OCI-LY1 (cell line): ENCODE measurements at regions not wholly inside any gene's neighbourhood (a gene's known extent, or its start where the extent isn't known, plus 50 kb on each side); places are given as distances from the start of the nearest gene placed in this dataset.

ENCODE experiments used
- CTCF ChIP-seq: fragments of 200-600 bp; sonication (generic), shearing (Covaris generic); IDR thresholded peaks from 2 replicates; pipeline ENCODE4 v1.5.1; 2017; ENCODE audit warnings: mild to moderate bottlenecking, antibody characterized with exemption, low read length, moderate library complexity, mixed read lengths
- EZH2 ChIP-seq: fragments of 200-600 bp; sonication (generic), shearing (Covaris generic); IDR thresholded peaks from 2 replicates; pipeline ENCODE4 v1.8.0; 2017; ENCODE audit warnings: borderline replicate concordance, mixed run types, mild to moderate bottlenecking, antibody characterized with exemption, low read length, moderate library complexity, mixed read lengths

GRCh38 chr3:178200316-178200715 is 335.9 kb upstream of the KCNMB2 start:
- TF ChIP-seq CTCF (no peak), EZH2 (no peak)
